Progenitor cell of endocrine pancreas (in vitro differentiated cells): ENCODE measurements at regions not wholly inside any gene's neighbourhood (a gene's known extent, or its start where the extent isn't known, plus 50 kb on each side); places are given as distances from the start of the nearest gene placed in this dataset.

Source experiments
- DNase-seq: peaks from one replicate; pipeline ENCODE4 v3.0.0; 2021; ENCODE audit warnings: low spot score; ENCODE audit not compliant: unreplicated experiment
- H3K27ac Mint-ChIP-seq: 2 replicates; pipeline ENCODE4 v1.8.0; 2021; ENCODE audit warnings: mild to moderate bottlenecking, moderate library complexity, mixed read lengths
- H3K27me3 Mint-ChIP-seq: 2 replicates; pipeline ENCODE4 v1.8.0; 2021; ENCODE audit warnings: mixed read lengths
- H3K36me3 Mint-ChIP-seq: 2 replicates; pipeline ENCODE4 v1.8.0; 2022; ENCODE audit warnings: mixed read lengths; ENCODE audit not compliant: insufficient read depth
- H3K4me1 Mint-ChIP-seq: 2 replicates; pipeline ENCODE4 v1.8.0; 2021; ENCODE audit warnings: low read depth, mixed read lengths
- H3K4me3 Mint-ChIP-seq: 2 replicates; pipeline ENCODE4 v1.8.0; 2021; ENCODE audit warnings: low read depth, mild to moderate bottlenecking, moderate library complexity, mixed read lengths
- H3K9me3 Mint-ChIP-seq: 2 replicates; pipeline ENCODE4 v1.8.0; 2021; ENCODE audit warnings: low read depth, mixed read lengths
- TF ChIP-seq, protein P1 (sequence below): fragments of 200-600 bp; sonication (generic); IDR thresholded peaks from one replicate; pipeline ENCODE4 v1.5.0; 2021; ENCODE audit warnings: antibody characterized with exemption, mild to moderate bottlenecking; ENCODE audit not compliant: unreplicated experiment

DNA sequence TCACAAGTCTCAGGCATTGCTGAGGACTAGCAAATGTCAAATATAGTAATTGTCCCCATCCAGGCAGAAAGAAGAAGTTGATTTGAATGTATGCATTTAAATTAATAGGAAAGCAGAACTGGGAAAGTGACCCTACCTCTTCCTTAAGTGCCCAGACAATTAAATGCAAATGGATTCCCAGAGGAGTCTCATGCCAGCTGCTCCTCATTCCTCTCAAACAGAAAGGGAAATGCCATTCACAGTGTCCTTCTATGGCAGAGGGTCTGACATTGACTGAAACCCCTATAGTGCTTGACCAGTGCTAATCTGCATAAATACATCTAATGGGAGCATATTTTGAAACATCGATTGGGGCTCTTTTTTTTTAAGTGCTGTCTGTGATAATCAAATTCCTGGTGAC, 292.4 kb upstream of the SEL1L start:
- no peak overlapping the region for H3K27ac Mint-ChIP-seq
- TF ChIP-seq, protein P1, sequence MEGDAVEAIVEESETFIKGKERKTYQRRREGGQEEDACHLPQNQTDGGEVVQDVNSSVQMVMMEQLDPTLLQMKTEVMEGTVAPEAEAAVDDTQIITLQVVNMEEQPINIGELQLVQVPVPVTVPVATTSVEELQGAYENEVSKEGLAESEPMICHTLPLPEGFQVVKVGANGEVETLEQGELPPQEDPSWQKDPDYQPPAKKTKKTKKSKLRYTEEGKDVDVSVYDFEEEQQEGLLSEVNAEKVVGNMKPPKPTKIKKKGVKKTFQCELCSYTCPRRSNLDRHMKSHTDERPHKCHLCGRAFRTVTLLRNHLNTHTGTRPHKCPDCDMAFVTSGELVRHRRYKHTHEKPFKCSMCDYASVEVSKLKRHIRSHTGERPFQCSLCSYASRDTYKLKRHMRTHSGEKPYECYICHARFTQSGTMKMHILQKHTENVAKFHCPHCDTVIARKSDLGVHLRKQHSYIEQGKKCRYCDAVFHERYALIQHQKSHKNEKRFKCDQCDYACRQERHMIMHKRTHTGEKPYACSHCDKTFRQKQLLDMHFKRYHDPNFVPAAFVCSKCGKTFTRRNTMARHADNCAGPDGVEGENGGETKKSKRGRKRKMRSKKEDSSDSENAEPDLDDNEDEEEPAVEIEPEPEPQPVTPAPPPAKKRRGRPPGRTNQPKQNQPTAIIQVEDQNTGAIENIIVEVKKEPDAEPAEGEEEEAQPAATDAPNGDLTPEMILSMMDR = no peak
- peaks cover 5% of the 10 kb centered on the region for H3K4me1 Mint-ChIP-seq
- peaks cover 2% of the 10 kb centered on the region for H3K36me3 Mint-ChIP-seq
- H3K27me3 Mint-ChIP-seq = peaks cover 21% of the 10 kb centered on the region
- DNase-seq = no peak
- no peak overlapping the region for H3K4me3 Mint-ChIP-seq
- peaks cover 17% of the 10 kb centered on the region for H3K9me3 Mint-ChIP-seq

DNA sequence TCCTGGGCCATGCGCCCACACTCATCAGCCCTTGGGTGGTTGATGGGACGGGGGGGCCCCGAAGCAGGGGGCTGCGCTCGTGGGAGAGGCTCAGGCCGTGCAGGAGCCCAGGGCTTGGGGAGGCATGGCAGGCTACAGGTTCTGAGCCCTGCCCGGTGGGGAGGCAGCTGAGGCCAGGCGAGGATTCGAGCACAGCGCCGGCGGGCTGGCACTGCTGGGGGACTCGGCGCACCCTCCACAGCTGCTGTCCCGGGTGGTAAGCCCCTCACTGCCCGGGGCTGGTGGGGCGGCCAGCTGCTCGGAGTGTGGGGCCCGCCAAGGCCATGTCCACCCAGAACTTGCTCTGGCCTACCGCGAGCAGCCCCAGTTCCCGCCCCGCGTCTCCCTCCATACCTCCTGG, 295.8 kb upstream of the SEL1L start:
- no peak overlapping the region for H3K27ac Mint-ChIP-seq
- H3K4me1 Mint-ChIP-seq = peaks cover 5% of the 10 kb centered on the region
- H3K36me3 Mint-ChIP-seq = no peaks in the 10 kb centered on the region
- peaks cover 7% of the 10 kb centered on the region for H3K9me3 Mint-ChIP-seq
- TF ChIP-seq, protein P1 = no peak
- DNase-seq = no peak
- H3K4me3 Mint-ChIP-seq = no peak overlapping the region
- peaks cover 10% of the 10 kb centered on the region for H3K27me3 Mint-ChIP-seq

DNA sequence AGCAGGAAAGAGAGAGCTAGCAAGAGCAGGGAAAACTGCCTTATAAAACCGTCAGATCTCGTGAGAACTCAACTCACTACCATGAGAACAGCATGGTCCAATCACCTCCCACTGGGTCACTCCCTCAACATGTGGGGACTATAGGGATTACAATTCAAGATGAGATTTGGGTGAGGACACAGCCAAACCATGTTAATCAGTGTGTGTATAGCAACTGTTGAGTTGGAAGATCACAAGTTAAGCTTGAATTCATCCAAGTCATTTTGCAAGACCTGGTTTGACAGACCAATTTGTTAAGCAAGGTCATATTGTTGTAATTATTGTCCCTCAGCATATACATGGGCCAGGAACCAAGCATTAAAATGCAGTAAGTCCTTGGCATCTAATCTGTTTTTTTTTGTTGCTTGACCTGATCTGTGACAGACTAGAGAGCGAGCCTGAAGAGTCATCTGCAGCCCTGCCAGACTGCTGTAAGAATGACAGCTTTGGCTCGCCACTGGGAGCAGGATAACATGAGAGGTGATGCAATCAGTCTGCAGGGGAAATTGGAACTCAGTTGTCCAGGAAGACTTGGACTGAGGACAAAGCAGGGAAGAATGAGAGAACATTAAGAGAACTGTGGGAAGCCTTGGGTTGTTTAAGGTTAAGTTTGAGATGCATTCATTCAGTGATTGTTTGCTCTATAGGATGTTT, 297.6 kb upstream of the SEL1L start:
- TF ChIP-seq, protein P1 = no peak
- Mint-ChIP-seq H3K4me1 (no peaks in the 10 kb centered on the region), H3K9me3 (peaks cover 15% of the 10 kb centered on the region), H3K36me3 (no peaks in the 10 kb centered on the region), H3K4me3 (no peak overlapping the region), H3K27ac (no peak overlapping the region), H3K27me3 (peaks cover 7% of the 10 kb centered on the region)
- DNase-seq = no peak

DNA sequence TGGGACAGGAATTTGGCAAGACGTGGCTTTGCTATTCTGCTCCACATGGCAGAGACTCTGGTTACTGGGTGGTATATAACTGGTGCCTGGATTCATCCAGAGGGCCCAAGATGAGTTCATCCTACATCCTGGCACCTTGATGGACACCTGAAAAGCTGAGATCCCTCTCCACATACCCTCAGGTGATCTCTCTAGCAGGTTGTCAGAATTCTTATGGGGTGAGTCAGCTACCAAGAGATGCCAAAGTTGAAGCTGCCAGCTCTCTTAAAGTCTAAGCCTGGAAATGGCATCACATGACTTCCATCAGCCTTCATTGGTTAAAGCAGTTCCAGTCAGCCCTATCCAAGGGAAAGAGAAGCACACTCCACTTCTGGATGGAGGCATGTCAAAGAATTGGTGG, 300.7 kb upstream of the SEL1L start:
- Mint-ChIP-seq H3K36me3 (no peaks in the 10 kb centered on the region), H3K27me3 (no peaks in the 10 kb centered on the region), H3K4me3 (no peak overlapping the region), H3K9me3 (peaks cover 8% of the 10 kb centered on the region), H3K27ac (no peak overlapping the region), H3K4me1 (no peaks in the 10 kb centered on the region)
- TF ChIP-seq, protein P1 = no peak
- DNase-seq = no peak

DNA sequence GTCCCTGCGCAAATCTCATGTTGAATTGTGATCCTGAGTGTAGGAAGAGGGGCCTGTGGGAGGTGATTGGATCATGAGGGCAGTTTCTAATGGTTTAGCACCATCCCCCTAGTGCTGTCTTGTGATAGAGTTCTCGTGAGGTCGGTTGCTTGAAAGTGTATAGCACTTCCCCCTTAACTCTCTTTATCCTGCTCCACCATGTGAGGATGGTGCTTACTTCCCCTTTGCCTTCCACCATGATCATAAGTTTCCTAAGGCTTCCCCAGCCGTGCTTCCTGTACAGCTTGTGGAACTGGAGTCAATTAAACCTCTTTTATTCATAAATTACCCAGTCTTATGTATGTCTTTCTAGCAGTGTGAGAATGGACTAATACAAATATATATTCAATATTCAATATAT, 303.7 kb upstream of the SEL1L start:
- no peak overlapping the region for H3K27ac Mint-ChIP-seq
- no peak overlapping the region for H3K4me3 Mint-ChIP-seq
- no peak for DNase-seq
- no peaks in the 10 kb centered on the region for H3K27me3 Mint-ChIP-seq
- H3K4me1 Mint-ChIP-seq = no peaks in the 10 kb centered on the region
- peaks cover 8% of the 10 kb centered on the region for H3K9me3 Mint-ChIP-seq
- TF ChIP-seq, protein P1 = no peak
- H3K36me3 Mint-ChIP-seq = no peaks in the 10 kb centered on the region
